ENCODE measurements at regions not wholly inside any gene's neighbourhood (a gene's known extent, or its start where the extent isn't known, plus 50 kb on each side); places are given as distances from the start of the nearest gene placed in this dataset.
"Not testable (repeated sequence)": the region's sequence is repeated elsewhere in the genome, so short reads cannot be mapped to it uniquely, and the experiment has no call there.

GRCh38 chr1:72530646-72531045 lies 248.3 kb upstream of the NEGR1 start:
- DNase-seq (ENCODE audit: low spot score): no peak

DNA sequence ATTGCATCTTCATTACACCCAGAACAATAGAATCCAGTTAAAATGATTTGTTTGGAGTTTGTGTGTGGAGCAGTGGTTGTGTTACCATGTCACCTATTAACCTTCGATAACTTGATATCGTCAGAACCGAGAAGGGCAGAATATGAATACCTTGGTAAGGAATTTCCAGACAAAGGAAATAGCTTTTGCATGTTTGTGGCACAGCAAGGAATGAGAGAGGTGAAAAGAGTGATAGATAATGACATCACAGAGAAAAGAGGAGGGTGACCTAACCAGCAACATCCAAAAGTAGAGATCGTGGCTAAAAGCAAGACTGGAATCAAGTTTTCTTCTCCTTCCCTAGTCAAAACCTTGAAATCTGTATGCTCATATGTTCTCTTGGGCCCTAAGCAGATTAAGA lies 244.6 kb upstream of the NEGR1 start:
- DNase-seq (ENCODE audit: low spot score): no peak

DNA sequence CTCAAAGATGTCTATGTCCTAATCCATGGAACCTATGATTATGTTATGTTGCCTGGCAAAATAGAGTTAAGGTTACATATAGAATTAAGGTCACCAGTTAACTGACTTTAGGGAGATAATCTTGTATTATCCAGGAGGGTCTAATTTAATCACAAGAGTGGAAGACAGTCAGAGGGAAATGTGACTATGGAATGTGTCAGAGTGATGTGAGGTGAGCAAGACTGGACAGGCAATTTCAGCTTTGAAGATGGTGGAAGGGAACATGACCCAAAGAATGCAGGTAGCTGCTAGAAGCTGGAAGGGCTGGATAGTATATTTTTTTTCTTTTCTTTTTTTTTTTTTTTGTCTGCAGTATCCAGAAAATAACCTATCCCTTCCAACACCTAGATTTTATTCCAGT lies 241.7 kb upstream of the NEGR1 start:
- DNase-seq (ENCODE audit: low spot score): no peak

GRCh38 chr1:72521659-72522058 lies 239.3 kb upstream of the NEGR1 start:
- no peak for DNase-seq (ENCODE audit: low spot score)

GRCh38 chr1:72516826-72517225 lies 234.5 kb upstream of the NEGR1 start:
- no peak for DNase-seq (ENCODE audit: low spot score)

DNA sequence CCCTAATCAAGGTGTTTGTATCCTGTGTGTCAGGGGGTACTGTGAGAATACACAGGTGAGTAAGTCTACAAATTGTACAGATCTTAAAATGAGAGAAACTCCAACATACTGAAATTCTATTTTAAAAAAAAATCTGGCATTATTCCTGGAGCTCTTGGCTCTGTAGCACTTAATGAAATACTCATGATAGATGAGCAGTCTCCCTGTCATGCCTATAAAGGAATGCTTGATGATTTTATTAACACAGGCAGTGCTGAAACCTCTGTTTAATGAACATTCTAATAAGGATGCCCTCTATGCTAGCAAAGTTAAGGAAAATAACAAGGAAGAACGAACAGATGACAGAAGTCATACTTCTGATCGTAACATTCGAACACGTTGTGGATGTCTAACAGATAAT lies 233.9 kb upstream of the NEGR1 start:
- DNase-seq (ENCODE audit: low spot score): no peak

- no peak for DNase-seq (ENCODE audit: low spot score)
These were observed 216.0 kb upstream of the NEGR1 start for GRCh38 chr1:72498371-72498770.

DNA sequence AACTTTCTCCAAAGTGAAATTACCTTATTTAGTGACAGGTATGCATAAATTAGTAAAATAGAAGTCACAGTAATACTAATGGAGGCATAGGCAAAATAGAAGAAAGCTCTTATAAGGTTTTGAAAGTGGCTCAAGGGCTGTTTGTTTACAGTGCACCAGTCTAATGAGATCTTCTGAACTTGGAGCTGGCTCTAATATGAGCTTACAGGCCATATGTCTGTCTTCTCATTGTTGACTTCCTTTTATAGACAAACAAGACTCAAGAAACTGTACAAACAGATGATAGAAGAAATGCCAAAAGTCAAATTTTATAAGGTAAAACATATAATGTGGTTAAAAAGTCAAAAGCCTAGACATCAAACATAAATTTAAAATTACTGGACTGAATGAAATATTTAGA lies 207.5 kb upstream of the NEGR1 start:
- DNase-seq (ENCODE audit: low spot score): no peak

DNA sequence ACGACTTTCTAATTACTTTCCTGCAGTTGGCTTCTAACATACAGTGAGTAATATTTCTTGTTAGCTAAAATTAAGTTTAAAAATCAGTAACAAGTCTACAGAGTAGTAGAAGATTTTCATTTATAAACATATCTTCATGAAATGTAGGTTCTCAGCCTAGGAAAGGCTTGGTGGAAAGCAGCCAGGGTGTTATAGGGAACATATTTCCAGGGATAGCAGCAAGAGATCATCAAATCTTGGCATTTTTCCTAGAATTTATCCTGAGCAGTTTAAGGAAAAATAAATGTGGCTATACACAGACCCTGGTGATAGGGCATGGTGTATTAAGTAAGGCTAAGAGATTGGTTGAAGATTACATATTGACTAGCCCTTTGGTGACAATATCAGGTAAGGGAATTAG lies 203.5 kb upstream of the NEGR1 start:
- DNase-seq (ENCODE audit: low spot score): no peak

- no peak for DNase-seq (ENCODE audit: low spot score)
These were observed 201.6 kb upstream of the NEGR1 start for GRCh38 chr1:72483846-72484357.

- no peak for DNase-seq (ENCODE audit: low spot score)
These were observed 200.5 kb upstream of the NEGR1 start for GRCh38 chr1:72482736-72483413.

- no peak for DNase-seq (ENCODE audit: low spot score)
These were observed 199.2 kb upstream of the NEGR1 start for GRCh38 chr1:72481420-72481970.

DNA sequence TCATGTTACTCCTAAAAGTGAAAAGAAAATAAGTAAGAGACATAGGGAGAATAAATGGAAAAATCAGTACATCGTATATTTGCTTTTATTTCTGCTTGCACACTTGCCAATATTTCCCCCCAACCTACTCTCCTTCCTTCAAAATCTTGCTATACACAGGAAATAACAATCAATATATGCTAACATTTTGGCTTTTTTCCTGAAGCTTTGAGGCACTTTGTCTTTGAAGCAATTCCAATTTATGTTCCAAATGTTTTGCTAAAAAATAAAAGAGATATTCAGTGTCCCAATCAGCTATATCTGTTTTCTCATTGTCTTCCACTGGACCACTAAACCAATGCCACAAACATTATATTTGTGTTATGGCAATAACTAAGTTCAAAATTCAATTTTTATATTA lies 184.0 kb upstream of the NEGR1 start:
- no peak for DNase-seq (ENCODE audit: low spot score)

- DNase-seq (ENCODE audit: low spot score): no peak
These were observed 180.0 kb upstream of the NEGR1 start for GRCh38 chr1:72462186-72462905.

GRCh38 chr1:72442262-72442661 lies 159.9 kb upstream of the NEGR1 start:
- no peak for DNase-seq (ENCODE audit: low spot score)

DNA sequence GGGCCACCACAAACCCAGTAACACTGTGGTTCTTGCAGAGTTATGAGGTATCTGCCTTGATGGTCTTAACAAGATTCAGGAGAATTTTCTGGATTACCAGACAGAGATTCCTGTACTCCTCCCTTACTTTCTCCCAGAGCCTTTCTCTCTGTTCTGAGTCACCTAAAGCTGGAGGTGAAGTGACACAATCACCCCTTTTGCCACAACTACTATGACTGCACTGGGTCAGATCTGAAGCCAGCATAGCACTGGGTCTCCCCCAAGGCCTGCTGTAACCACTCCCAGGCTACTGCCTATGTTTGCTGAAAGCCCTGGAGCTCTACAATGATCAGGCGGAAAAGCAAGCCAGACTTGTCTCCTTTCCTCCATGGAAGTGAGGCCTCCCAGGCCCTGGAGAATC lies 156.7 kb upstream of the NEGR1 start:
- DNase-seq (ENCODE audit: low spot score): no peak

DNA sequence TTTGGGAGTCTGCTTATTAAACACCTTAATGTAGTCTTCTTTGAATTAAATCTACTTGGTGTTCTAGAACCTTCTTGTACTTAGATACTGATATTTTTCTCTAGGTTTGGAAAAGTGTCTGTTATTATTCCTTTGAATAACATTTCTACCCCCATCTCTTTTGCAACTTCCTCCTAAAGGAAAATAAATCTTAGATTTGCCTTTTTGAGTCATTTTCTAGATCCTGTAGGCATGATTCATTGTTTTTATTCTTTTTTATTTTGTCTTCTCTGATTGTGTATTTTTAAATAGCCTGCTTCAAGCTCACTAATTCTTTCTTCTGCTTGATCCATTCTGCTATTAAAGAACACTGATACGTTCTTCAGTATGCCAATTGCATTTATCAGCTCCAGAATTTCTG lies 155.9 kb upstream of the NEGR1 start:
- DNase-seq (ENCODE audit: low spot score): no peak

DNA sequence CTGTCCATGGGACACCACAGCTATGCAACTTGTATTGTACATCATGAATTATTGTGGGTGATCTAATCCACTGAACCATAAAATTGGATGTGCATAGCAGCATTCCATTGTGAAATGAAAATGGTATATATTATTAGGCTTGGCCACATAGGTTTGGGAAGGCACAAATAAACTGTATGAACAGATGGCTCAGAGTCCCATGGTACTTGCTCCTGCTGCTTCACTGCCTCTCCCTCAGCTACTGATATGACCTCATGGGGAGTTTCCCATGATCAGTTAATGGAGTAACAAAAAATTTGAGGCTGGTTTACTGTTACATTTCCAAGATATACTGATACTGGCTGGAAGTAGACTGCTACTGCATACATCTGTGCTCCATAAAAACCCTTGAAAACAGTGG lies 152.7 kb upstream of the NEGR1 start:
- DNase-seq (ENCODE audit: low spot score): no peak

GRCh38 chr1:72434070-72434469 lies 151.7 kb upstream of the NEGR1 start:
- no peak for DNase-seq (ENCODE audit: low spot score)

- DNase-seq (ENCODE audit: low spot score): no peak
These were observed 151.3 kb upstream of the NEGR1 start for GRCh38 chr1:72433591-72433990.

DNA sequence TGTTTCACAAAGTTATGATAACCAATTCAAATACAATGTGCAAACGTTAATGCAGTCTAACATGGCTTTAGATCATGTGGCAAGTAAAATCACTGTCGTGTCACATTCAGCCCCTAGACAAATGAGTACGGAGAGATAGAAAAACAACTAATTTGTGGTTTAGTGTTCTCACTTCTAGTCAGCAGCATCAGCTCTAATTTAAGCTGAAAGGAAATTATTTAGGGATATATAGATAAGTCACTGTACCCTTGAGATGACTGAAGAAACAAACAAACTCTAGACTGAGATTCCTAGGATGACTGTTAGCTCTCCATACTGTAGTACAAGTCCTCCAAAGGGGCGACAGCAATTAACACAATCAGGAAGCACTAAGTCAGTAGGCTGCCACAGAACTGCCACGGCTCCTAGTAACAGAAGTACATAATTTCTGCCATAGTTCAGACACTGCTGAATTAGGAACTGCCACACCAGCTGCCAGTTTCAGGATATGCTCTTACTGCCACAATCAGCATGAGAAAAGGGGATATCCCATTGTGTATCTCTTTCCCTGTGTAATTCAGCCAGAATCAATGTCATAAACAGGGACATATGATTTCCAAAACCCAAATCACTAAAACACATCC lies 150.4 kb upstream of the NEGR1 start:
- DNase-seq (ENCODE audit: low spot score): no peak

- no peak for DNase-seq (ENCODE audit: low spot score)
These were observed 149.5 kb upstream of the NEGR1 start for GRCh38 chr1:72431810-72432209.

DNA sequence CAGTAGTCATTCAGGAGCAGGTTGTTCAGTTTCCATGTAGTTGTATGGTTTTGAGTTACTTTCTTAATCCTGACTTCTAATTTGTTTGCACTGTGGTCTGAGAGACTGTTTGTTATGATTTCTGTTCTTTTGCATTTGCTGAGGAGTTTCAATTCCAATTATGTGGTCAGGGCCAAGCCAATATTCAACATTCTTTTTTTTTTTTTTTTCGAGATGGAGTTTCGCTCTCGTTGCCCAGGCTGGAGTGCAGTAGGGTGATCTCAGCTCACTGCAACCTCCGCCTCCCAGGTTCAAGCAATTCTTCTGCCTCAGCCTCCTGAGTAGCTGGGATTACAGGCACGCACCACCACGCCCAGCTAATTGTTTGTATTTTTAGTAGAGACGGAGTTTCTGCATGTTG lies 145.9 kb upstream of the NEGR1 start:
- not testable (repeated sequence) for DNase-seq (ENCODE audit: low spot score)
